Retina (tissue), 1 donor: ENCODE measurements at regions not wholly inside any gene's neighbourhood (a gene's known extent, or its start where the extent isn't known, plus 50 kb on each side); places are given as distances from the start of the nearest gene placed in this dataset.

ENCODE experiments used
- DNase-seq: peaks from one replicate; pipeline ENCODE4 v3.0.0-alpha.2; 2016

GRCh38 chr5:89005990-89006389 is 123.0 kb upstream of the MEF2C start:
- no peak for DNase-seq

DNA sequence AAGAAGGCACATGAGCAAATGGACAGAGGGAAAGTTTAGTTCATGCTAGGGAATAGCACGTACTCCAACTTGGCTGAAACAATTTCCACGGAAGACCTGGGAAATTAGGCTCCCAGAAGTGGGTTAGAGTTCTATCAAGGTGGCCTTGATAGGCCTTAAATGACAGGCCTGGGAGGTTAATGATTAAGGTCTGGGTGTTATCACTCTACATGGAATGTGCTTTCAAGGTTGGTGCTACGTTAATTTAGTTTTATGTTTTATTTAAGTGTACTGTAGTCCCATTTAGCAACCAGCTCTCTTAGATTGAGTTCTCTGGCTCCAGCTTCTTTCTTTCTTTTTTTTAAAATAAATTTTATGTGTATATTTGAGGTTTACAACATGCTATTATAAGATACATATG is 121.4 kb upstream of the MEF2C start:
- no peak for DNase-seq

DNA sequence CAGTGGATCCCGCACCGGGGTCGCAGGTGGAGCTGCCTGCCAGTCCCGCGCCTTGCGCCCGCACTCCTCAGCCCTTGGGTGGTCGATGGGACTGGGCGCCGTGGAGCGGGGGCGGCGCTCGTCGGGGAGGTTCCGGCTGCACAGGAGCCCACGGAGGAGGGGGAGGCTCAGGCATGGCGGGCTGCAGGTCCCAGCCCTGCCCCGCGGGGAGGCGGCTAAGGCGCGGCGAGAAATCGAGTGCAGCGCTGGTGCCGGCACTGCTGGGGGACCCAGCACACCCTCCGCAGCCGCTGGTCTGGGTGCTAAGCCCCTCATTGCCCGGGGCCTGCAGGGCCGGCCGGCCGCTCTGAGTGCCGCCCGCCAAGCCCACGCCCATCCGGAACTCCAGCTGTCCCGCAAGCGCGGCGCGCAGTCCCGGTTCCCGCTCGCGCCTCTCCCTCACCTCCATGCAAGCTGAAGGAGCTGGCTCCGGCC is 120.6 kb upstream of the MEF2C start:
- DNase-seq = no peak

- no peak for DNase-seq
These were observed 116.9 kb upstream of the MEF2C start for GRCh38 chr5:88999853-89000252.

DNA sequence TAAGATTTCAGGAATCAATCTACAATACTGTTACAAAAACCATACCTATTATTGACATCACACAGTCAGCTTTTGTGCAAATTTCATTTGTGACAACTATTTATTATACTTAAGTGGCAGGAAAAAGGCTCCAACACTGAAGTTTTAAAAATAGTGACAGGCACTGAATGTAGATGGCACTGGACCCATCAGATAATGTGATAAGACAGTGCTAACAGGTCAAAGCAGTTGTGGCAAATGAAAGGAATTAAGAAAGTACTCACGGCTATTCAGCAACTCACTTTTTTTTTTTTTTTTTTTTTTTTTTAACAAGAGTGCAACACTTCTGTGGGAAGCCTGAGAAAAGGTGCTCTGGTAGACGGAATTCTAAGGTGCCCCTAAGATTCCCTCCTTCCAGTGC is 115.0 kb upstream of the MEF2C start:
- DNase-seq = no peak

DNA sequence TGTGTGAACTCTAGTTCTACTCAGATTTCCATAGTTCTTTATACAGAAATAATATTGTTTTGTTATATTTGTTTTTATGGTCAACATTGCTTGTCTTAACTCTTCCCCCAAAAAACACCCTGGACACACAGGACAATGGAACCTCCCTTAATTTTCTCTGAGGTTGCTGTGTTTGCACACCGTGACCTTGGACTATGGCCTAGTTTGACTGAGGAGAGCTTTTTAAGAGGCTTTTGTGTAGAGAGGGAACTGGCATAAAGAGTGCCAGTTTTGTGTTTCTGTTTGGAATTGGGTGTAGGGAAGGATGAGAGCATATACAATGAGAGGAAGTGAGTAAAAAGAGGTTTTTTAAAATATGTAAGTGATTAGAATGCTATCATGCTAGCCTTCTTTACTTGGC is 101.1 kb upstream of the MEF2C start:
- DNase-seq = no peak

- DNase-seq = no peak
These were observed 96.7 kb upstream of the MEF2C start for GRCh38 chr5:88979726-88980125.

DNA sequence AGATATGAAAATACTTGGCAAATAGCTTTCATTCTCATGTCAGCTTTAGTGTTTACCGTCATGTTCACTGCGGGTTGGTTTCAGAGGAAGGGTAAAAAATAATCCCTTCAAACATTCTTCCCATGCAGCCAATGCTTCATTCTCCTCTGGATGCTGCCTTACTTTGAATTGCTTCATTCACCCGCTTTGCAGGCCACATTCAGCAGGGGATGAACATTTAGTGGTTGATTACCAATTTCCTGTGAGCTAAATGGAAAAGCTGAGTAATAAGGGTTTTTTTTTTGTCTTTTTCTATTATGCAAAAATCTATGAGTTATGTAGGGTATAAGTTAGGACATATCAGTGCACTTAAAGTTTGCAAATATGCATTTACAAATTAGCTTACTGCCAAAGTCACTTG is 96.3 kb upstream of the MEF2C start:
- DNase-seq = no peak

DNA sequence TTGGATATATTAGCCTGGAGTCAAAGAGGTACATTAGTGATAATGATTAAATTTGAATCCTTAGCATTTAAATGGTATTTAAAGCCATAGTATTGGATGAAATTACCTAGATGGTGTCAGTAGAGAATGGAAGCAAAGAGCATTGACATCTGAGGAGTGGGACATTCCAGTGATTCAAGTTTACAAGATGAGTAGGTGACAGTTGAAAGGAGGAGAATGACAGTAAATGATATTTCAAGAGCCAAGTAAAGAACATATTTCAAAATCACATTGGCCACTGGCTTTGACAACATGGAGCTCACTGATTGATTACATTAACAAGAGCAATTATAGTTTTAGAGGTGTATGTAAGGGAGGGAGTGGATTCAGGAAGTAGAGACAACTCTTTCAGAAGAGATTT is 93.9 kb upstream of the MEF2C start:
- no peak for DNase-seq

DNA sequence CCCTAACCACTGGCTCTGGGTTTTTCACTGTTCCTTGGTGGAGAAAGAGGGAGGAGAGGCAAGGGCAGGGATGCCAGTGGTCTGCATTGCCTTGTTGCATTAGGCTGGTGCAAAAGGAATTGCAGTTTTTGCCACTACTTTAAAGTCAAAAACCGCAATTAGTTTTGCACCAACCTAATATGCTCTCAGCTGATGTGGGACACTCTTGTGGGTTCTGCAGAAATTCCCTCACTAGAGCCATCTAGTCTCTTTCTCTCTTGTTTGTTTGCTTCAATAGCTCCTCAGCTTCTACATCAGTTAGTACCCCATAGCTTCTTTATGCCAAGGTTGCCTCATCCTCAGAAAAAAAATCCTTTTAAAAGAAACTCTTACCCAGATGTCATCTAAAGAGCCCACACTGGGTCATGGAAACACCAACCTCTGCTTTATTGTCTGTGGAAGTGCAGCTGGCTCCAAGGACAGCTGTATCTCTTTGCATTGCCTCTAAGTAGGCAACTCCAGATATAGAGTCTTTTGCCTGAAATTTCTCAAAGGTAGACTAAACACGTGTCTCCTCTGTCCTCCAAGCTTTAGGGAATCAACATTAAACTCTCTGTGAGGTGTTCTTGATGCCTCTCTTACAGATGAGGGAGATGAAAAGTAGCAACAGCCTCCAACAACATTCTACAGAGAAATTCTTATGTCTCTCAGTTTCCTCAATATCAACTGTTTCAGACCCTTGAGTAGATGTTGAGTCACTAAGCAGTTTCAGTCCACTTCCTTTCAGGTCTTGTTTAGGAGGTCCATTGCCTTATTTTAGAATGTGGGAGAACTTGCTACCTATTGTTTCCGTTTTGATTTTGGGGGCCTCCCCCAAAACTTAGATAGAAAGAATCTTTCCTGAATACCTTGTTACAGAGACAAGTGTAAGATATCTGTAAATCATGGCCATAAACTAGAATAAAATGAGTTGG is 84.9 kb upstream of the MEF2C start:
- no peak for DNase-seq

DNA sequence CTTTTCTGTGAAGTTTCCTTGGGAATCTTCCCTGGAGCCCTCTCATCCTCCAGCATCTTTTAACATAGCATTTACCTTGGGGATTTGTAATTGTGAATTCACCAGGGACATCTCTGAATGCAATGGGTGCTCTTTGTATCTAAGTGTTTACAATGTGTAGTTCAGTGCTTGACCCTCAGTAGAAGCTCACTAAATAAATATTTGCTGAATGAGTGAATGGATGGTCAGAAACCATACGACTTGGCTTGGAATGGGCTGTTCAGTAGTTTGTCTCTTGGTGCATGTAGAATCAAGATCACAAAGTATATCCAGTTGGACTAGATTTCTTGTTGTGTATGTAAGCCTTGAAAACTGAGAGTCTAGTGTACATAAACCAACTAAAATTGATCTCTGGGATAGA is 81.8 kb upstream of the MEF2C start:
- no peak for DNase-seq

DNA sequence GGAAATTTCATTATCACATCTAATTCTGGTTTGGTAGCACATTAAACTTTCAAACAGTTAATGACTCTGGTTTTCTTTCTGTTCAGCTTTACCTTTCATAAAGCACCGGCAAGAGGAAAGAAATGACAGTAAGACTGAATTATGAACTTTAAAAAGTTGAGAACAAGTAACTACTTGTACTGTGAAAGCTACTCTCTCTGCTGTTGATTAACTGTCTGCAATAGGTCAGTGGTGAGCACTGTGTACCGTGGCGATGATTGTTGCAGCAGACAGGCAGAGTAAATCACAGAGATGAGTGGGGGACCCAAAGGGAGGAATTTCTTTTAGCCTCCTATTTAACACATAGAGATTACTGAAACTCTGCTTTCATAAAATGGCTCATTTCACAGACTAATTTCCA is 74.0 kb upstream of the MEF2C start:
- DNase-seq = no peak

DNA sequence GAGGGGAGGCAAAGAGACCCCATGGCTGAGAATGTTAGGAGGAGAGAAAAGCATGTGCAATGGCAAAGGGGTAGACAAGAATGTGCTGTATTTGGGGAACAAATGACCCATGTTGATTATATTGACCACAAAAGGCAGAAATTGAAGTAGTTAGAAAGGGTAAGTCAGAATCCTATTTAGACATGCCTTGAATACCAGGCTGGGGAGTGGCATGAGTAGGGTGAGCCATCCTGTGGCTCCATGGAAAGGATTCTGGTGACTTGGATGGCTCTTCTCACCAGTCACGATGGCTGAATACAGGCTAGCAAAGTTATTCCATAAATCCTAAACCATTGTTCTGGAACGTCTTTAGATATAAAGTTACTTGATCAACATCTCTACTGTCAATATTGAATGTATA is 73.4 kb upstream of the MEF2C start:
- DNase-seq = no peak

- no peak for DNase-seq
These were observed 72.4 kb upstream of the MEF2C start for GRCh38 chr5:88955403-88955802.

- DNase-seq = no peak
These were observed 71.5 kb upstream of the MEF2C start for GRCh38 chr5:88954511-88954910.

DNA sequence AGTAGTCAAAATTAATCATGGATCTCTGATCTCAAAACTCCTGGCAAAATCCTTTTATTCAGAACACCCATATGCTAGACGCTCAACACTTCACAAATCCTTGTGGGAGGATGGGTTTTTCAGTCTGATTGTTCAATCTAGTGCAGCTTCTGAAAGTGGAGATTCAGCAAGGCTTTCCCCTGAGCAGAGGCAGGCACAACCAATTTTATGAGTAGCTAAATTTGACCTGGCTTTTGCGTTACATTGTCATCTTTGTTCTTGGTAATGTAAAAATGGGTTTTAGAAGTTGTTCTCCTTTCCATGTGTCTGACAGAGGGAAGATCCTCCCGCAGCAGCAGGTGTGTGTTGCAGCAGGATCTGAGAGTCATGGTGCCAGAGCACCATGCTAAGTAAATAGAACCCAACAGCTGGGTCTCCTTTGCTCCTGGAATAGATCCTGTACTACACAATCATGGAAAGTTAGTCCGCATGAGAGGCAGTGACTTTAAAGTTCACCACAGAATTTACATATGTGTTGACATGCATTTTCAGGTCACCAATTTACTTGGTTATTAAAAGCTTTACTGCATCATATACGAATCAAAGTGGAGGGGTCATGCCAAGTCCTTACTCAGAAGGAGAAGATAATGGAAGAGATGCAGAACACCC is 70.1 kb upstream of the MEF2C start:
- no peak for DNase-seq

DNA sequence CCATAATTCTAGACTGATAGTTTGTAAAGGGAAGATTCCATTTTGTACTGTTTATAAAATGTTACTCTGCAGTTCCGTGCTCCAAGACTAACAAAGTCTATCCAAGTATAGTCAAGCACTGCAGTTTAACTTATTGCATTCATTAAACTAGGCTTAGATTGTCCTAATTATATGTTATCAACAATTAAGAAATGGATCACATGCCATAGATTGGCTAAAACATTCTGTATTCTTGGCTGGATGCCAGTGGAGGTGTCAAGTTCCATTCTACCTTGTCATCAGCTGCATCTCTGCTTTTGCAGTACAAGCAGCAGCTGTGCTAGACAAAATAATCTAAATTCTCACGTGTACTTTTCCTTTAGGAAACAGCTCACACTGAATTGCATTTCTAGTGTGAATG is 69.4 kb upstream of the MEF2C start:
- no peak for DNase-seq

DNA sequence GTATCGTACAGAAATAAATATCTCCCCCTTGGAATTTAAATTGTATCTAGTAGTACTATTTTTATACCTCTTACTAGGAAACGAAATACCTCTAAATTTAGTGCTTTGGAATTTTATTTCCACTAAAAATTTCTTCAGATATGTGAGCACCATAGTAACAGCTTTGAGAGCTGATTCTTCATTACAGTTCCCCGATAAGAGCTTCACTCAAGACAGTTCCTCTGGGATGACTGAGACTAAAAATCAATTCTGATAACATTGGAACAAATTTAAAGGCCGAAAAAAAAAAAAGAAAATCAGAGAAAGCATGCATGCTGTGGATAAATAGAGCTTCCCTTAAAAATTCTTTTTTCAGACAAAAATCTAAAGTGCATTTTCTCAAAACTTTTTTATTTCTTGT is 68.5 kb upstream of the MEF2C start:
- DNase-seq = no peak

- DNase-seq = no peak
These were observed 66.0 kb upstream of the MEF2C start for GRCh38 chr5:88948746-88949600.

DNA sequence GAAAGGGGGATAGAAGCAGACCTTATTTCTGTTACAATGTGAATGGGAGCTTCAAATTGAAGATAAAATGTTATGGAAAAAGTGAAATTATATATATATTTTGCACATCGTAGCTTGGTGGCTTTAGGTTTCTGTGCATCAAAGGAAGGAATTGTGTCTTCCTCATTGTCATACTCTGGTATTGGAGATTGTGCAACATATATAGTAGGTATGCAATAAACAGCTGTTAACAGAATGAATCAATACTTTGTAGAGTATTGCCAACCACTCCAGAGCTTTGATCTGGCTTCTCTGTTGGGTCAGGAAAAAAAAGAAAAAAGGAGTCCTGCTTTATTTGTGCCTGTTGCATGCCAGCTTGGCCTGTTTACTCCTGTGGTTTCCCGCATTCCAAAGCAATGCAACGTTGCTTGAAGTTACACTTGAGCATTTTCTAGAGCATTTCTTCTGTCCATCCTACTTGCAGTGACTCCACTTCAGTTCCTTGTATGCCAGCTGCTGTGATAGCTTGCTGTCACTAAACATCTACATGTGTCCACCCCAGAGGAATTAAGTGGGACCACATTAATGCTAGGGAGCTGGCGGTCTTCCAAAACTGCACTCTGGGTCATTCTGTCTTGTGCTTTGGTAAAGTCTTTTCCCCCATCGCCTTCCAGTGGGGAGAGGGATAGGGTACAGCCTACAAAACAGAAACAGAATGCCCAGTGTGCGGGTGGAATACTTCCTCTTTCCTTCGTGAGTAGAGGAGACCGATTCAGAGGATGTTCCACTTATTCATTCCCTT is 62.0 kb upstream of the MEF2C start:
- DNase-seq = no peak

DNA sequence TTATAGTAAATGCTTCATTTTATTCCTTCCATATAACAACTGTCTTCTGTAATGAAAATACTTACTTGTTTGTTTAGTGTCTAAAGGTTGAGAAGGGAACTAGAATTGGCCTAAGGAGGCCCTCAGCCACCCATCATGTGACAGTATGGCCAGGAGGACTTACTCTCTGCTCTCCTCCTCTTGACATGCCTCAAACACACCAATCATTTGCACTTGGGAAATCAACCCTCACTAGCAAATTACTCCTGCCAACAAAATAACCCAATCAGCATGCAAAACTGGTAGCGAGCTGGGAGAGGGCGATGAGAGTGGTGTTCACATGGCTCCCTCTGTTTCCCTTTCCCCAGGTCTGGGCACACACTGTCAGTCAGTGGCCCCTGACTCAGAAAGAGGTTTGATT is 58.6 kb upstream of the MEF2C start:
- DNase-seq = no peak

DNA sequence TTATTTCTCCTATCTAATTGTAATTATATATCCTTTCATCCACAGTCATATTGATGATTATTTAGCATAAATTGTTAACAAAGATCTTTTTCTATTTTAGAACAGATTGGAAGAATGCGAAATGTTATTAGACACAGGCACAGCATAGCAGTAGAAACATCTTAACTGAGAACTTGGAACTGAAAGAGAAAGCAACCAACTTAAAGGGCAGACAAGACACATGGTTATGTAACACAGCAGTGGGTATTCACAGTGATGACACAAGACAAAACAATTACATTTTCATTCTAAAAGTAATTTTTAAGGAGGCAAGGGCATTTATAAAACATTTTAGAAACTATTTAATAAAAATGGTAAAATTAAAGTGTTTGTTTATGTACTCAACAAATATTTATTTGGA is 57.7 kb upstream of the MEF2C start:
- no peak for DNase-seq

- DNase-seq = no peak
These were observed 56.3 kb upstream of the MEF2C start for GRCh38 chr5:88939300-88939699.
